Stimulated activated CD8-positive, alpha-beta memory T cell treated with anti-CD3 and anti-CD28 coated beads, Interleukin-7, amount 100 ng/mL, for 1 hour (primary cell): ENCODE measurements at regions not wholly inside any gene's neighbourhood (a gene's known extent, or its start where the extent isn't known, plus 50 kb on each side); places are given as distances from the start of the nearest gene placed in this dataset.
"Not testable (repeated sequence)": the region's sequence is repeated elsewhere in the genome, so short reads cannot be mapped to it uniquely, and the experiment has no call there.

Source experiments
- DNase-seq, 2 donors: peaks; one replicate each; pipeline ENCODE4 v3.0.0-alpha.2; 2020; ENCODE audit warnings: low read depth in 2 of 2

- not testable (repeated sequence) for DNase-seq
Measured at GRCh38 chr11:116666673-116667249, 106.0 kb downstream of the BUD13 start.

GRCh38 chr11:116665523-116665922 lies 107.3 kb downstream of the BUD13 start:
- DNase-seq: no peak

GRCh38 chr11:116661056-116661455 lies 111.7 kb downstream of the BUD13 start:
- DNase-seq: no peak

GRCh38 chr11:116660011-116660410 lies 112.8 kb downstream of the BUD13 start:
- no peak for DNase-seq

GRCh38 chr11:116658876-116659535 lies 113.8 kb downstream of the BUD13 start:
- no peak for DNase-seq

GRCh38 chr11:116657842-116658825 lies 114.7 kb downstream of the BUD13 start:
- no peak for DNase-seq

GRCh38 chr11:116656011-116656410 lies 116.8 kb downstream of the BUD13 start:
- no peak for DNase-seq

GRCh38 chr11:116654526-116654925 lies 118.3 kb downstream of the BUD13 start:
- DNase-seq: no peak

- no peak for DNase-seq
Measured at GRCh38 chr11:116653206-116653605, 119.6 kb downstream of the BUD13 start.

GRCh38 chr11:116651737-116652237 lies 121.0 kb downstream of the BUD13 start:
- DNase-seq: no peak

- DNase-seq: no peak
Measured at GRCh38 chr11:116651098-116651736, 121.6 kb downstream of the BUD13 start.

GRCh38 chr11:116650052-116650451 lies 122.7 kb downstream of the BUD13 start:
- no peak for DNase-seq

GRCh38 chr11:116649268-116649667 lies 123.5 kb downstream of the BUD13 start:
- DNase-seq: no peak

- no peak for DNase-seq
Measured at GRCh38 chr11:116648247-116649174, 124.3 kb downstream of the BUD13 start.

GRCh38 chr11:116647305-116648080 lies 125.3 kb downstream of the BUD13 start:
- DNase-seq: no peak

GRCh38 chr11:116646191-116646590 lies 126.6 kb downstream of the BUD13 start:
- DNase-seq: no peak

GRCh38 chr11:116644941-116645305 lies 127.9 kb downstream of the BUD13 start:
- no peak for DNase-seq

GRCh38 chr11:116644201-116644940 lies 128.4 kb downstream of the BUD13 start:
- DNase-seq: no peak

GRCh38 chr11:116643521-116643920 lies 129.3 kb downstream of the BUD13 start:
- no peak for DNase-seq
